IPS DF 6.9 (cell line): ENCODE measurements at regions not wholly inside any gene's neighbourhood (a gene's known extent, or its start where the extent isn't known, plus 50 kb on each side); places are given as distances from the start of the nearest gene placed in this dataset.

Experiments
- DNase-seq: peaks from one replicate; pipeline ENCODE4 v3.0.0-alpha.2; 2013; ENCODE audit warnings: low read depth, low spot score
- H3K27ac ChIP-seq: one replicate; pipeline ENCODE4 v1.5.1; 2013; ENCODE audit warnings: low read length, control low read depth
- H3K27me3 ChIP-seq: 2 replicates; pipeline ENCODE4 v1.6.1; 2013; ENCODE audit warnings: mild to moderate bottlenecking, low read length; ENCODE audit not compliant: control insufficient read depth, insufficient read depth
- H3K36me3 ChIP-seq: 2 replicates; pipeline ENCODE4 v1.6.1; 2013; ENCODE audit warnings: low read length; ENCODE audit not compliant: control insufficient read depth, insufficient read depth
- H3K4me1 ChIP-seq: 2 replicates; pipeline ENCODE4 v1.6.1; 2013; ENCODE audit warnings: low read length; ENCODE audit not compliant: control insufficient read depth, insufficient read depth
- H3K4me3 ChIP-seq: 2 replicates; pipeline ENCODE4 v1.5.1; 2013; ENCODE audit warnings: mild to moderate bottlenecking, low read length
- H3K9me3 ChIP-seq: 2 replicates; pipeline ENCODE4 v1.6.1; 2013; ENCODE audit warnings: low read length, inconsistent platforms; ENCODE audit not compliant: control insufficient read depth, insufficient read depth
- whole genome bisulfite sequencing: extraction: QIAGEN DNeasy Blood & Tissue Kit; methylation state at CpG from one replicate; pipeline ENCODE4 v1.1.7; 2013; ENCODE audit warnings: mixed read lengths, missing lambda C conversion rate; ENCODE audit not compliant: insufficient read length, insufficient coverage; 5-methylcytosine and 5-hydroxymethylcytosine counted together

DNA sequence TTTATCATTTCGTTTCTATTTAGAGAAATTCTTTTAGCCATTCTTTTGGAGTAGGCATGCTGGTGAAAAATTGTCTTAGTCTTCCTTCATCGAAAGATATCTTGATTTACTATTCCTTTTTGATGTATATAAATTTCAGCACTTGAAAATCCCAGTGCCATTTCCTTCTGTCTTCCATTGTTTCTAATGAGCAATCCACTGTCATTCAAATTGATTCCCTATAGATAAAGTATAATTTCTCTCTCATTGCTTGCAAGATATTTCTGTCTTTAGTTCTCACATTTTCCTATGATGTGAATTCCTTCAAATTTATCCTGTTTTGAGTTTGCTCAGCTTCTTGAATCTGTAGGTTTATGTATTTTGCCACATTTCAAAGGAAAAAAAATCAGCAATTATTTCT, 251.1 kb upstream of the CHD6 start:
- Histone ChIP-seq H3K27ac (no peak overlapping the region), H3K4me3 (no peak overlapping the region), H3K9me3 (no peaks in the 10 kb centered on the region; the same call in 1 of the 2 replicates), H3K4me1 (no peaks in the 10 kb centered on the region), H3K27me3 (no peaks in the 10 kb centered on the region), H3K36me3 (no peaks in the 10 kb centered on the region)
- DNase-seq: no peak
- whole genome bisulfite sequencing: no CpG with 5 or more reads among the region's 2 CpGs

DNA sequence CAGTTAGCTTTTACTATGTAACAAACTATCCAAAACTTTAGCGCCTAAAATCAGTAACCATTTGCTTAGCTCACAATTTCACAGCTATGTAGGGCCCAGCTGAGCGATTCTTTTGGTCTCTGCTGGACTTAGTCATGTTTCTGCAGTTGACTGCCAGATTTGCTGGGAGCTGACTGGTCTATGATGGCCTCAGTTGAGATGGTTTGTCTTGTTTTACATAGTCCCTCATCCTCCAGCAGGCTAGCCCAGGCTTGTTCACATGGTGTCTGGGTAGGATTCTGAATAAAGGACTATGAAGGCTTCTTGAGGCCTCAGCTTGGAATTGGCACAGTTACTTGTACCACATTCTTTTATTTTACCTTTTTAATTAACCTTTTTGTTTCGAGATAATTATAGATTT, 247.8 kb upstream of the CHD6 start:
- WGBS: no CpG with 5 or more reads among the region's 3 CpGs
- no peaks in the 10 kb centered on the region; the same call in 1 of the 2 replicates for H3K9me3 ChIP-seq
- no peaks in the 10 kb centered on the region; the same call in 1 of the 2 replicates for H3K4me1 ChIP-seq
- H3K27ac ChIP-seq: no peak overlapping the region
- no peak for DNase-seq
- H3K4me3 ChIP-seq: no peak overlapping the region
- H3K27me3 ChIP-seq: no peaks in the 10 kb centered on the region
- no peaks in the 10 kb centered on the region for H3K36me3 ChIP-seq

DNA sequence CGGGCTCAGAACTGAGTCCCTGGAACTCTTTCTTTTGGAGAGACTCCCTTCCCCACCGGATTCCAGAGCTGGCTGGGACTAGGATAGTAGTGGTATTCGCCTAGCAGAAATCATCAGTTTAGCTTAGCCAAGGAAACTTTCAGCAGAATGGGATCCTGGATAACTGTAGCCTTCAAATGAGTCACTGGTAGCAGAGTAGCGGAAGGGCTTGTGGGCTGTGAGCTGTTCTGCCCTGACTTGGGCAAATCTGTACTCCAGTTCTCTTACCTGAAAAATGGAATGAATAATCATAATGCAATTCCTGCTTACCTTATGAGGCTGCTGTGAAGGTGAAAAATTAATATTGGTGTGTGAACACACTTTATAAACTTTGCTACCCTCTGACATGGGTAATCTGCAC, 244.3 kb upstream of the CHD6 start:
- Histone ChIP-seq H3K4me1 (no peaks in the 10 kb centered on the region; the same call in 1 of the 2 replicates), H3K36me3 (no peaks in the 10 kb centered on the region), H3K4me3 (no peak overlapping the region), H3K27me3 (no peaks in the 10 kb centered on the region), H3K27ac (no peak overlapping the region), H3K9me3 (no peaks in the 10 kb centered on the region)
- no peak for DNase-seq
- no CpG with 5 or more reads among the region's 4 CpGs for WGBS

DNA sequence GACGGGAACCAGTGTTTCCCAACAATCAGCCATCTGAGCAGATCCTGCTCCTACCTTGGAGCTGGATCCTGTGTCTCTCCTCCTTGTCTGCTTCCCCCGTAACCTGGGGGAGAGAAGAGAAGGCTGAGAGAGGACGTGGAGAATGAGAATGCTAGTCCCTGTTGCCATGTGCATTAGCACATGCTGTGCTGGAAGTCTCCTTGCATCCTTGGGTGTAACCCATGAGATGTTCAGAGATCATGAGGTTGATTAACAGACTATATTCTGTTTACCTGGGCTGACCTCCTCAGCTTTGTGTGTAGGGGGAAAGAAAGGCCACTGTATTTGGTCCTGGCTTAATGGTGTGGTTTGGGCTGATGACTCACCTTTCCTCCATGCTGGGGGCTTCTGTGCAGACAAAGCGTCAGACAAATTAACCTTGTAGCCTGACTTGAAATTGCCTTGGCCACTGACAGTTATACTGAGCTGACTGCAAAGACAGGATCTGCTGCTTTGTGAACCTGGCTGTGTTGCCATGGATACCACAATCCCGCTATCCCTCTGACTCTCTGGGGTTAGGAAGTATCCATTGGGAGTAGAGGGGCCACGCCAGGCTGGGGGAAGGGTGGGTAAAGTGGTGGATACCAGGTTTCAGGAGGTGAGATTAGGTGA, 243.7 kb upstream of the CHD6 start:
- H3K27ac ChIP-seq: no peak overlapping the region
- no peaks in the 10 kb centered on the region for H3K27me3 ChIP-seq
- H3K9me3 ChIP-seq: no peaks in the 10 kb centered on the region
- H3K36me3 ChIP-seq: no peaks in the 10 kb centered on the region
- DNase-seq: no peak
- WGBS: no CpG with 5 or more reads among the region's 6 CpGs
- no peak overlapping the region for H3K4me3 ChIP-seq
- no peaks in the 10 kb centered on the region; the same call in 1 of the 2 replicates for H3K4me1 ChIP-seq

DNA sequence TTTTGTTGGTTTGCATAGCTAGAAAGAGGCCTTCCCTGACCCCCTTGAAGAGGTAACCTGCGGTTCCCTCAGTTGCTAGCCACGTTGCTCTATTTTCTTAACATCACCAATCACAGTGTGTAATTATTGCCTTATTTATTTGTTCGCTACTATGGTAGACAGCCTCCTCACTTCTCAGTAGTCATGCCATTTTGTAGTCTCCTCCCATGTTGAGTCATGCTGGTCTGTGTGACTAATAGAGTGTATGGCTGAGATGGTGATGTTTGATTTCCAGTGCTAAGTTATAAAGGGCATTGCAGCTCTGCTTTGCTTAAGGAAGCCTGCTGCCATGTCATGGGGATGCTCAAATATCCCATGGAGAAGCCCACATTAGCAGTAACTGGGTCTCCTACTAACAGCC, 236.6 kb upstream of the CHD6 start:
- H3K27me3 ChIP-seq: no peaks in the 10 kb centered on the region
- H3K36me3 ChIP-seq: no peaks in the 10 kb centered on the region
- H3K4me1 ChIP-seq: no peaks in the 10 kb centered on the region
- WGBS: no CpG with 5 or more reads among the region's 3 CpGs
- H3K27ac ChIP-seq: no peak overlapping the region
- no peak for DNase-seq
- no peak overlapping the region for H3K4me3 ChIP-seq
- H3K9me3 ChIP-seq: no peaks in the 10 kb centered on the region

DNA sequence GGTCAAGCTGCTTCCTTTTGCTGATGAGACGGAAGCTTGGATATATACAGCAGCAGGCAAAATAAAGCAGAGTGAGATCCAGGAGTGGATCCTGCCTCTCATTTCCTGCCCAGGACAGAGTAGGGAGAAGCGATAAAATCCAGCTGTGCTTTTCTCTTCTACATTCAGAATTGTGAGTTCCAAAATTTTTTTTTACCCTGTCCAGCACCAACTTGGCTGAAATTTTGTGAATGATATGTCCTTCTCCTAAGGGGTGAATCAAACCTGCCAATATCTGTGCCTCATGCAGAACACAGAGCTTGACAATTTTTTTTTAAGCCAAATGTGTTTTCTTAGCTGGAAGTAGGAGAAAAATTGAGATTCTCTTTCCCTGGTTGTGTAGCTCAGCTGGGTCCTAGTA, 235.6 kb upstream of the CHD6 start:
- Histone ChIP-seq H3K4me3 (no peak overlapping the region), H3K27ac (no peak overlapping the region), H3K4me1 (no peaks in the 10 kb centered on the region), H3K36me3 (no peaks in the 10 kb centered on the region), H3K9me3 (no peaks in the 10 kb centered on the region), H3K27me3 (no peaks in the 10 kb centered on the region)
- no CpG with 5 or more reads among the region's 2 CpGs for WGBS
- no peak for DNase-seq

DNA sequence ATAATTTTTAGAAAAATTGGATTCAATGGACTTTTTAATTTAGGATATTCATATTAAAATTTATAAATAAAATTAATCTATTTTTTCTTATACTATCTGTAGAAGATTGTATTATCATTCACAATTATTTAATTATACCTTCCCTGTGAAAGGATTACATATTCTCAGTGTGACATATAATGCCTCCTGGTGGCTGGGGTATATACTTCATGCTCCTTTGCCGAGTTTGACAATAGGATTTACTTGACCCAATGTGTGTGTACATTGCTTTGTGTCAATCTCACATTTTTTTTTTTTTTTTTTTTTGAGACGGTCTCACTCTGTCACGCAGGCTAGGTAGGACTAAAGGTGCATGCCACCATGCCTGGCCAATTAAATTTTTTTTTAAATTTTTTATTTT, 230.0 kb upstream of the CHD6 start:
- Histone ChIP-seq H3K36me3 (no peaks in the 10 kb centered on the region), H3K4me3 (no peak overlapping the region), H3K9me3 (no peaks in the 10 kb centered on the region), H3K4me1 (no peaks in the 10 kb centered on the region), H3K27me3 (no peaks in the 10 kb centered on the region), H3K27ac (no peak overlapping the region)
- DNase-seq: no peak
- WGBS: no CpG with 5 or more reads among the region's 3 CpGs

DNA sequence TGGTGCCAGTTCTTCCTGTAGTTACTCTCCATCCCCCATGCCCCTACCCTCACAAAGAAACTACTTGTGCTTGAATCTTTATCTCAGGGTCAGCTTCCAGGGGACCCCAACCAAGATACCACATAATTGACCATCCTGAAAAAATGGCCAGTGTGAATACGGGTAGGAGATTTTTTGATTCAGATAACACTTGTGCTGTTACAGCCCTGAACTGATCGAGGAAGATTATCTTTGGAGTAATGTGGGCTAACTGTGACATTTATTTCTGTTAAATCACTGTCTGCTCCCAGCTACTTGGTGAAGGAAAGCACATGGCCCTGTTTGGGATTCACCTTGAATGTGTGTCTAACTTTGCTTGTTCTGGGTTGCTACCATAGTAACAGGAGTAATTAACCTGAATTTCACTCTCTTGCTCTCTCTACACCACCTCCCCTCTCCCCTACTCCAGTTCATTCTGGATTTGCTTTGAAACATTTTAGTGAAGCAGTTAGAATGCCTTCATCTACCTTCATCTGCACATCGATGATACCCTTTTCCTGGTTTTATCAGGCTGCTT, 219.6 kb upstream of the CHD6 start:
- Histone ChIP-seq H3K4me1 (no peaks in the 10 kb centered on the region), H3K27ac (no peak overlapping the region), H3K4me3 (no peak overlapping the region), H3K36me3 (no peaks in the 10 kb centered on the region), H3K27me3 (no peaks in the 10 kb centered on the region), H3K9me3 (no peaks in the 10 kb centered on the region)
- no CpG with 5 or more reads among the region's 3 CpGs for WGBS
- DNase-seq: no peak

DNA sequence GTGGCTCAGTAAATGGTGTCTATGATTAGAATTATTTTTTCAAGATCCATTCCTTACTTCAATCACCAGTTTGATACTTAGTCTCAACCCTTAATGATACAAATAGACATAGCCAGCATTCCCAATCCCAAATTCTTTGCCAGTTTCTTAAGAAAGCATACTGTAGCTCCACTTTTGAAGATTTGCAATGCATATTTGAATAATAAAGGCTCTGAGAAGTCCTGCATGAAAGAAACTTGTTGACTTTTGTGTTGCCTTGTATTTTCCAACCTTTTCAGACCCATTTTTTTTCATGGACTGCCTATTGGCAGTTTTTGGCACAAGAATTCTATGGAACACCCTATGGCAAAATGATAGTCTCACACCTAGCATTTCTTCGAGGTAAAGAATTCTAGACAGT, 215.6 kb upstream of the CHD6 start:
- Histone ChIP-seq H3K9me3 (no peaks in the 10 kb centered on the region), H3K27ac (no peak overlapping the region), H3K27me3 (no peaks in the 10 kb centered on the region), H3K4me3 (no peak overlapping the region), H3K36me3 (no peaks in the 10 kb centered on the region), H3K4me1 (no peaks in the 10 kb centered on the region)
- no CpG with 5 or more reads among the region's 1 CpG for WGBS
- no peak for DNase-seq

DNA sequence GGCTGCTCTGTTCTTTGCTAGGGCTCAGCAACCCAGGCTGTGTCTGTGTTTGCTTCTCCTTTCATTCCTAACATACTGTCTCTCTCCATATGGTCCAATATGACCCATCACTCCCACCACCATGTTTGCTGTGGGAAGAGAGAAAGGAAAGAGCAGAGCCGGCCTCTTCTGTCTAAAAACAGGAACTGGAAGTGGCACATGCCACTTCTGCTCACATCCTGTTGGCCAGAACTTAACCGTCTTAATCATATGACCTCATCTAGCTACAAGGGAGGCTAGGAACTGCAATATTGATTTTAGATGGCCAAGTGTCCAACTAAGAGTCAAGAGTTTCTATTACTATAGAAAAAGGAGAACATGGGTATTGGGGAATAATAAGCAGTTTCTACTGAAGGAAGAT, 212.5 kb upstream of the CHD6 start:
- Histone ChIP-seq H3K27me3 (no peaks in the 10 kb centered on the region), H3K36me3 (no peaks in the 10 kb centered on the region), H3K27ac (no peak overlapping the region), H3K4me1 (0 out of 2 replicates have a peak, but pooled peaks cover 2% of the 10 kb centered on the region), H3K4me3 (no peak overlapping the region), H3K9me3 (no peaks in the 10 kb centered on the region)
- WGBS: no CpG with 5 or more reads among the region's 2 CpGs
- DNase-seq: no peak

DNA sequence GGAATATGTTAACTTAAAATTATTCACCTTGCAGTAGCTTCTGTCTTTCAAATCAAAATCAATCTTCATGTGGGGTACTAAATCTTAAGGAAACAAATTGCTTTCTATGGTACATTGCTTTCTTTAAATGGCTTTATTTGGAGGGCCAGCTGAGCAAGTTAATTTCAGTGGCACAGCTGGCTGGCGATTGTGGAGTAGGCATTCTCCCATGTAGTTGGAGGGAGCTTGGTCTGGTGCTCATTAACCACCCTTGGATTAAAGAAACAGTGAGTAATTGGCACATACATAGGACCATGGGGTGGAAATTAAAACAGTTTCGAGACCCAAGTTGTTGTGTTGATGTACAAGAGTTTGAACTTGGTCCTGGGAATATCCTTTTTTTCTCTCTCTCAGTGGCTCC, 201.3 kb upstream of the CHD6 start:
- WGBS: no CpG with 5 or more reads among the region's 2 CpGs
- H3K27me3 ChIP-seq: no peaks in the 10 kb centered on the region
- H3K36me3 ChIP-seq: no peaks in the 10 kb centered on the region
- H3K9me3 ChIP-seq: no peaks in the 10 kb centered on the region
- DNase-seq: no peak
- H3K4me3 ChIP-seq: no peak overlapping the region
- no peaks in the 10 kb centered on the region for H3K4me1 ChIP-seq
- H3K27ac ChIP-seq: no peak overlapping the region
